ENCODE measurements at regions not wholly inside any gene's neighbourhood (a gene's known extent, or its start where the extent isn't known, plus 50 kb on each side); places are given as distances from the start of the nearest gene placed in this dataset.

- no peaks in the 10 kb centered on the region for H3K9me3 Mint-ChIP-seq
- H3K27me3 Mint-ChIP-seq (ENCODE audit: low read depth, poor library complexity) = no peaks in the 10 kb centered on the region
- no peaks in the 10 kb centered on the region for H3K36me3 Mint-ChIP-seq (ENCODE audit: low read depth)
- no peak overlapping the region for H3K4me3 Mint-ChIP-seq
- no peak for DNase-seq
- TF ChIP-seq CTCF (IDR thresholded peaks at IDR 0.05) = no peak
- no peak overlapping the region for H3K27ac Mint-ChIP-seq
- no peaks in the 10 kb centered on the region for H3K4me1 Mint-ChIP-seq
These were observed 484.2 kb upstream of the PTPRD start for GRCh38 chr9:11097020-11097419.

GRCh38 chr9:11103525-11103924 lies 490.7 kb upstream of the PTPRD start:
- H3K4me3 Mint-ChIP-seq = no peak overlapping the region
- peaks cover 6% of the 10 kb centered on the region for H3K27me3 Mint-ChIP-seq (ENCODE audit: low read depth, poor library complexity)
- DNase-seq = no peak

GRCh38 chr9:11107196-11107595 lies 494.4 kb upstream of the PTPRD start:
- Mint-ChIP-seq H3K4me1 (no peaks in the 10 kb centered on the region), H3K9me3 (peaks cover 5% of the 10 kb centered on the region), H3K27ac (no peak overlapping the region), H3K4me3 (no peak overlapping the region), H3K36me3 (ENCODE audit: low read depth) (no peaks in the 10 kb centered on the region), H3K27me3 (ENCODE audit: low read depth, poor library complexity) (peaks cover 6% of the 10 kb centered on the region)
- TF ChIP-seq CTCF (IDR thresholded peaks at IDR 0.05) = no peak
- no peak for DNase-seq

More at GRCh38 chr9:11103525-11103924, 490.7 kb upstream of the PTPRD start:
- no peak for TF ChIP-seq CTCF (IDR thresholded peaks at IDR 0.05)
- Mint-ChIP-seq H3K36me3 (ENCODE audit: low read depth) (no peaks in the 10 kb centered on the region), H3K9me3 (no peaks in the 10 kb centered on the region), H3K4me1 (no peaks in the 10 kb centered on the region), H3K27ac (no peak overlapping the region)

GRCh38 chr9:11128156-11128555 lies 515.4 kb upstream of the PTPRD start:
- no peak overlapping the region for H3K27ac Mint-ChIP-seq
- peaks cover 3% of the 10 kb centered on the region for H3K27me3 Mint-ChIP-seq (ENCODE audit: low read depth, poor library complexity)
- DNase-seq = no peak
- no peaks in the 10 kb centered on the region for H3K36me3 Mint-ChIP-seq (ENCODE audit: low read depth)
- no peaks in the 10 kb centered on the region for H3K4me1 Mint-ChIP-seq
- TF ChIP-seq CTCF (IDR thresholded peaks at IDR 0.05) = no peak
- H3K4me3 Mint-ChIP-seq = no peak overlapping the region
- H3K9me3 Mint-ChIP-seq = no peaks in the 10 kb centered on the region

GRCh38 chr9:11135851-11136250 lies 523.0 kb upstream of the PTPRD start:
- no peak for DNase-seq
- H3K36me3 Mint-ChIP-seq (ENCODE audit: low read depth) = no peaks in the 10 kb centered on the region
- no peaks in the 10 kb centered on the region for H3K27me3 Mint-ChIP-seq (ENCODE audit: low read depth, poor library complexity)
- no peak for TF ChIP-seq CTCF (IDR thresholded peaks at IDR 0.05)
- H3K4me3 Mint-ChIP-seq = no peak overlapping the region
- no peaks in the 10 kb centered on the region for H3K4me1 Mint-ChIP-seq
- no peaks in the 10 kb centered on the region for H3K9me3 Mint-ChIP-seq
- H3K27ac Mint-ChIP-seq = no peak overlapping the region

- DNase-seq = no peak
- TF ChIP-seq CTCF (IDR thresholded peaks at IDR 0.05) = no peak
- Mint-ChIP-seq H3K27ac (no peak overlapping the region), H3K27me3 (ENCODE audit: low read depth, poor library complexity) (no peaks in the 10 kb centered on the region), H3K36me3 (ENCODE audit: low read depth) (no peaks in the 10 kb centered on the region), H3K9me3 (no peaks in the 10 kb centered on the region), H3K4me1 (no peaks in the 10 kb centered on the region), H3K4me3 (no peak overlapping the region)
These were observed 528.6 kb upstream of the PTPRD start for GRCh38 chr9:11141357-11141756.
